Brain microvascular endothelial cell (primary cell): ENCODE measurements at regions not wholly inside any gene's neighbourhood (a gene's known extent, or its start where the extent isn't known, plus 50 kb on each side); places are given as distances from the start of the nearest gene placed in this dataset.

Experiments used
- DNase-seq: peaks from one replicate; pipeline ENCODE4 v3.0.0-alpha.2; 2020
- H3K27ac ChIP-seq: fragments of 250-450 bp; sonication (Bioruptor Pico); 2 replicates; pipeline ENCODE4 v1.5.1; 2020; ENCODE audit warnings: mild to moderate bottlenecking, moderate library complexity
- H3K27me3 ChIP-seq: fragments of 250-450 bp; sonication (Bioruptor Pico); replicated peaks from 2 replicates; pipeline ENCODE4 v1.5.1; 2020; ENCODE audit warnings: mild to moderate bottlenecking
- H3K36me3 ChIP-seq: fragments of 250-450 bp; sonication (Bioruptor Pico); replicated peaks from 2 replicates; pipeline ENCODE4 v1.5.1; 2020; ENCODE audit warnings: mild to moderate bottlenecking
- H3K4me3 ChIP-seq: 2 replicates; pipeline ENCODE4 v1.5.1; 2011; ENCODE audit warnings: low read depth, mild to moderate bottlenecking, control low read depth, low read length, moderate library complexity
- CTCF ChIP-seq: IDR thresholded peaks from 2 replicates; pipeline ENCODE4 v1.5.1; 2011; ENCODE audit warnings: low read depth, mild to moderate bottlenecking, moderate library complexity, low read length, control low read depth, inconsistent platforms; ENCODE audit errors: missing control alignments
- in situ Hi-C: cut with HindIII; loops from 2 replicates; pipeline ENCODE4 v1.10.0; 2017; ENCODE audit warnings: low sequenced_read_pairs, low pct_ligation_motif_present

- no peak for DNase-seq
- no peak for TF ChIP-seq CTCF
- in situ Hi-C loops = no loop called here
- H3K27ac ChIP-seq = no peak overlapping the region
- H3K27me3 ChIP-seq = no peaks in the 10 kb centered on the region
- H3K4me3 ChIP-seq = no peak overlapping the region
- H3K36me3 ChIP-seq = no peaks in the 10 kb centered on the region
Measured at GRCh38 chr17:73782231-73782630, 138.0 kb upstream of the SDK2 start.

DNA sequence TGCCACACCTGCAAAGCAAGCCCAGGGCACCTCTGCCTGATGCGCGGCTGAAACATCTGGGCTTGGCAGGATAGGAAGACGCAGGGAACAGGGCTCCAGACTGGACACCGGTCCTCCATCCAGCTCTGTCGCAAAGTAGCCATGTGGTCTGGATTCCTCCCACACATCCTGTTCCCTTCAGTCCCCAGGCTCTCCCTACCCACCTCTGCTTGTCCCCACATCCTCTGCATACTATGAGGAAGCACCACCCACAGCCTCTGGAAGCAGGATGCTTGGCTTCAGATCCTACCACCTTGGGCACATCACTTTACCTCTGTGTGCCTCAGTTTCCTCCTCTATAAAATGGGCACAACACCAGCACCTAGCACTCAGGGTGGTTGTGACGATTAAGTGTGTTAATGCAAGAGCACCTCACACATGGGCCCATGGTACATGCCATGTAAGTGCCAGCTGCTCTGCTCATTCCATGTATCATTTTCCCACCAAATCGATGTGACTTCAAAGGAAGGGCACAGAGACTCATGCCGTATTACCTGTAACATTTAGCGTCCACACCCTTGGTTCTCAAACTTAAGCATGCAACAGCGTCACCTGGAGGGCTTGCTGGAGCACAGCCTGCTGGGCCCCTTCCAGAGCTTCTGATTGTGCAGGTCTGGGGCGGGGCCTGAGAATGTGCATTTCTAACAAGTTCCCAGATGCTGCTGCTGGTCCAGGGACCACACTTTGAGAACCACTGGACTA, 138.6 kb upstream of the SDK2 start:
- DNase-seq = no peak
- no peak for TF ChIP-seq CTCF
- no peaks in the 10 kb centered on the region for H3K36me3 ChIP-seq
- H3K27ac ChIP-seq = no peak overlapping the region
- in situ Hi-C loops = no loop called here
- H3K4me3 ChIP-seq = no peak overlapping the region
- no peaks in the 10 kb centered on the region for H3K27me3 ChIP-seq

DNA sequence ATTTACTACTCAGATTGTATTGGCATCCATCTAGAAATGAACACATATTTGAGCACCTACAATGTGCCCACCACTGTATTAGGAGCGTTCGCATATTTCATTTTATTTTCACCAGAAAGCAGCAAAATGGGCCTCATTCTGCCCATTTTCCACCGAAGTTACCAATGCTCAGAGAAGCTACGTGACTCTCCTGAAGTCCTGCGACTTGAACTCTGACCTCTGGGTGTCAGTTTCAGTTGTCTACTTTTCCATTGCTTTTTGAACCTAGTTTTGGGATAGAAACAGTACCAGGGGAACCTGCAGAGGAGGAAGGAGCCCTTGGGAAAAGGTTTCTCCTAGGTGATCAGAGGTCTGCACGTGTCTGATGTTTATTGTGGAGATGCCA, 139.1 kb upstream of the SDK2 start:
- Histone ChIP-seq H3K36me3 (no peaks in the 10 kb centered on the region), H3K27ac (no peak overlapping the region), H3K4me3 (no peak overlapping the region), H3K27me3 (no peaks in the 10 kb centered on the region)
- no peak for TF ChIP-seq CTCF
- in situ Hi-C loops = no loop called here
- DNase-seq = no peak

DNA sequence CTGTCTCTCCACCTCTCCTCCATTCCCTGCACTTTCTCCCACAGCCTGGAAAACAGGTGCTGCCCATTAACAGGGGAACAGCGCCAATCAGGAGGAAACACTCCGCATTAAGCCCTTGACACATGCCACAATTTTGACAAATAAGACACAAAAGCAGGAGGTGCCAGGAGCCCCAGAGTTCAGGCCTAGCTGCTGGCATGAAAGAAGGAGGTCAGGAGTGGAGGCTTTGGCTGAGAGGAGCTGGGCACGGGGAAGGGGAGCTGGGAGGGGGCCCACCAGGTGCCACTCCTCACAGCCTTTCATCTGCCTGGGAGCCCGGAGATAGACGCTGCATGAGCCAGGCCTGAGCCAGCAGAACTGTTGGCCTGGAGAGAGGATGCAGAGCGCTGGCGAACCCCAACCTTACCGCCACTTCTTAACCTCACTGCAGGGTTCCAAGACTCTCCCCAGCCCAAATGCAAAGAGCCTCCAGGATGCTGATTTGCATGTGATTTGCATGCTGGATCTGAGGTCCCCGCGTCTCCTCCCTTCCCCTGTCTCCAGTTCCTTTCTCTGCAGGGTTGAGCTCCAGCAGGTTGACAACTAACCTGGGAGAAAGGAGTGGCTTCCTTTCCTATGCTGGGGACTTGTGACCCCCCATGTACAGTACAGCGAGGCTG, 139.8 kb upstream of the SDK2 start:
- in situ Hi-C loops = no loop called here
- Histone ChIP-seq H3K27me3 (no peaks in the 10 kb centered on the region), H3K4me3 (no peak overlapping the region), H3K27ac (no peak overlapping the region), H3K36me3 (no peaks in the 10 kb centered on the region)
- TF ChIP-seq CTCF = no peak
- DNase-seq = no peak

- Histone ChIP-seq H3K27ac (no peak overlapping the region), H3K36me3 (no peaks in the 10 kb centered on the region), H3K4me3 (no peak overlapping the region), H3K27me3 (no peaks in the 10 kb centered on the region)
- no peak for DNase-seq
- in situ Hi-C loops = no loop called here
- no peak for TF ChIP-seq CTCF
Measured at GRCh38 chr17:73785496-73785895, 141.3 kb upstream of the SDK2 start.
